ENCODE measurements at regions not wholly inside any gene's neighbourhood (a gene's known extent, or its start where the extent isn't known, plus 50 kb on each side); places are given as distances from the start of the nearest gene placed in this dataset.

DNA sequence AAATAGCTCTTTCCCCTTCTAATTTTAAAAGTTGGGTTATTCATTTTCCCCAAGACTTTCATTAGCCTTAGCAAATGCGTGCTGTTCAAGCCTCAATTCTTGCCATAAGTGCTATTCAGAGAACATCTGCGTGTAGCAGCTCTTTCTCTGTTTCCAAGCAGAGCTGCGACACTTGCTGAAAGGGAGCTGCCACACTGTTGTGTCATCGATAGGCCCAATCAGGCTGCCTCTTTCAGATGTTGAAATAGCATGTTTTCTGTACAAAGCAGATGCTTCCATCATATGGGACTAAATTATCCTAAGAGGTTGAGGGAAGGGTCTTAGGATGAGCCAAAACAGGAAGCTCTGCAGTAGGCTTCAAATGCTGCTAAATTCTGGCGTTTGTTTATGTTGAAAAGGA is 220.9 kb upstream of the CDC14C start:
- FAIRE-seq, result no peak

DNA sequence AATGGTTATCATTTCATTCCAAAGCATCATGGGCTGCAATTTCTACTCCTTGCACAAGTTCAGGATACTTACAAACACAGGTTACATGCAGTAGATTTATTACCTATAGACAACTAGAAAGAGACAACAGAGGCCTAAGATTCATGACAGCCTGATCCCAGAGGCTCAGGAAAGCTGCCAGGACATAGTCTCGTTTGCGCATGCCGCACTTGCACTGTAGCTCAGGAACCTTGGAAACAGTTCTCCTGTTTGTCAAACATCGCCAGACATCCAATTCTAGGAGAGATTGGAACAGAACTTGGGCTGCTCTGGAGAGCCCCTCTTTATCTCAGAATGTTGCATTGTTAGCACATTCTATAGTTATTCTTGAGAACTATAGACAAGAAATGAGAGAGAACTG is 216.2 kb upstream of the CDC14C start:
- no peak for FAIRE-seq

DNA sequence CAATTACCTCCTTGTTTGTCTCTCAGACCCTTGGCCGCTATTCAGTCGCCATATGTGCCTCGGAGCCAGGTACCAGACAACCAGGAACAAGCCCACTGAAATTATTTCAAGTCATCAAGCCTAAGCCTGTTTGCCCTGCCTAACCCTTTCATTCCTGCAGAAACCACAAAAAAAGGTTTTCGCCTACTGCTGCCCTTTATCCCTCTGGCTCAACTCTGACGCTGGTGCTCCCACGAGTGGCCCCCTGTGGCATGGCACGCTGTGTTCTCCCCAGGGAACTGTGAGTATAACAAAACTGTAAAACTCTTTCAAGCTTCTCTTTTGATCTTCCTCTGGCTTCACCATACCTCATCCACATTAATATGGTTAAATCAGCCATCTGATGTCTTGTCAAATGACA is 215.7 kb upstream of the CDC14C start:
- FAIRE-seq, result no peak

DNA sequence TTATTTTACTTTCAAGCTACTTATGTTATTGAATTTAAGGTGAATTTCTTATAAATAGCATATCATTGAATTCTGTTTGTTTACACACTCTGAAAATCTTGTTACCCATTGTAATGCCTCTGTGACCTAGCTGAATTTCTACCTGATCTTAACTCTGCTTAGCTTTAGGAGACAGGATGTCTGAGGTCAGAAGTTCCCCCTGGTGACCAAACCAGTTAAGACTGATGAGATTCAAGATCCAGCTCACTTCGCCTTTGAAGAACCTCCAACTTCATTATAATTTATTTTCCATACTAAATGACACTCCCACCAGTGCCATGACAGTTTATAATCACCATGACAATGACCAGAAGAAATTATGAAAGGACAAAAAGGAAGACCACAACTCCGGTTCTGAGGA is 213.4 kb upstream of the CDC14C start:
- no peak for FAIRE-seq

DNA sequence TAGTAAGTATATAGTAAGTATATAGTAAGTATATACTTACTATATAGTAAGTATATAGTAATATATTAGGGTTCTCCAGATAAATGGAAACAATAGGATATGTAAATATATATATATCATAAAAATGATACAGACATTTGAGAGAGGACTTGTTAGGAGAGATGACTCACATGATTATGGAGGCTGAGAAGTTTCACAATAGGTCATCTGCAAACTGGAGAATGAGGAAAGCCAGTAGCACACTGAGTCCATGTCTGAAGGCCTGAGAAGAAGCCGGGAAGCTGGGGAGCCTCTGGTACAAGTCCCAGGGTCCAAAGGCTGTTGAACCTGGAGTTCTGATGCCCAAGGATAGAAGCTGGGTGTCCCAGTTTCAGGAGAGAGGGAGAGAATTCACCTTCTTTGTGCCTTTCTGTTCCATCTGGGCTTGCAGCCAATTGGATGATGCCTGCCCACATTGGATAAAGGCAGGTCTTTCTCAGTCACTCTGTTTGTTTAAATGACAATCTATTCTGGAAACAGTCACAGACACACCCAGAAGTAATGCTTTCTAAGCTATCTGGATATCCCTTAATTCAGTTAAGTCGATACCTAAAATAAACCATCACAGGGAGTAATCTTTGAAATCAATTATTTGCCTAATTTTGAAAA is 205.5 kb upstream of the CDC14C start:
- FAIRE-seq, result peak; percentile 97

DNA sequence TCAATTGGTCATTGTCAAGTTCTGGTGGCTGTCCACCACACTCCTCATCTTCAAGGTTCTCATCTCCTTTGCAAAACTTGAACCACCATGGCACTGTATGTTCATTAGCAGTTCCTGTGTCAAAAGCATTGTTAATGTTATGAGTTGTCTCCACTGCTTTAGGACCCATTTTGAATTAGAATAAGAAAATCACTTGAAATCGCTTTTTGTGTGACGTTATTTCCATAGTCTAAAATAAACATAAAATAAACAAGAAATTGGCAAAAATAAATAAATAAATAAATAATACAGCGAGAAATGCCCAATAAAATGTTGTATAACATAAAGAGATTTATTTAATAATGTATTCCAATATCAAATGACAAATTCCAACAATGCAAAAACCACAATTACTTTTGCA is 195.5 kb upstream of the CDC14C start:
- no peak for FAIRE-seq

DNA sequence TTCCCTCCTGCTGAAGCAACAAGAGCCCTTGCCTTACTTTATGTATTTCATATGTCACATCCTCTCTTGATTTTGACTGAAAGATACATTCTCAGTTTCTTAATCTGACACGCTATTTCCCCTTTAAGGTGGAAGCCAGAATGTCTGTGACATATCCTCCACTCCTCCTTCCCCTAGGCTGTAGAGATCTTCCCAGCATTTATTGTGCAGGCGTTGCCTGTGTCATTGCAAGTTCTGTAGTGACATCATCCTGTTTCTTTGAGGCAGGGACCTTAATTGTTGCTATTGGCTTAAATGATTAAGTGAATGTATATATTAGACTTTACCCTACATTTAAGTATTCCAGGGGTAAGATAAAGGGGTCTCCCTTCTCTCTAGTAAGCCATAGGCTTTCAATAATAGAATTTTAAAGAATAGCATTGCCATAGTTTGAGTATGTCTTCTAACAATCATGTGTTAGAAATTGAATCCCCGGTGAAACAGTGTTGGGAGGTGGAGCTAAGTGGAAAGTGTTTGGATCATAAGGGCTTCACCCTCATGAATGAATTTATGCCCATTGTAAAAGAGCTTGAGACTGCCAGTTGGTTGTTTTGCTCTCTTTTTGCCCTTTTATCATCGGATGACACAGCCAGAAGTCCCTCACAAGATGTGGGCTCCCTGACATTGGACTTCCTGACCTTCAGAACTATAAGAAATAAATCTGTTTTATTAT is 189.5 kb upstream of the CDC14C start:
- FAIRE-seq, result no peak

DNA sequence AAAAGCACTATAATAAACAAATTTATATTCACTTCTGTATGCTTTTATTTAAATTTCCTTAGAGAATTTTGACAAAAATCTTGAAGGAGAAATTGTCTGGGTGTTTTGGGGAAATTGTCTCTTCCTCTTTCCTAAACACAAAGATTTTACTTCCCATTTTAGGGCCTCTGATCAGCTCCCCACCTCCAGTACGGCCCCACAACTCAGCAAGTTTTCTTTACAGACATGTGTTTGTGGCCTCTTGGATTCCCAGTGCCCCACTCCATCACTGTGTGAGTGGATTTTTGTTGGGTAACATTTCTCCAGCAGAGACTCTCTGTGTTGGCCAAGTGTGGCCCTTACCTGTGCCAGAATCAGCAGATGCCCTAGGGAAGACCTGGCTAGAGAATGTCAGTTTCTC is 182.8 kb upstream of the CDC14C start:
- no peak for FAIRE-seq

DNA sequence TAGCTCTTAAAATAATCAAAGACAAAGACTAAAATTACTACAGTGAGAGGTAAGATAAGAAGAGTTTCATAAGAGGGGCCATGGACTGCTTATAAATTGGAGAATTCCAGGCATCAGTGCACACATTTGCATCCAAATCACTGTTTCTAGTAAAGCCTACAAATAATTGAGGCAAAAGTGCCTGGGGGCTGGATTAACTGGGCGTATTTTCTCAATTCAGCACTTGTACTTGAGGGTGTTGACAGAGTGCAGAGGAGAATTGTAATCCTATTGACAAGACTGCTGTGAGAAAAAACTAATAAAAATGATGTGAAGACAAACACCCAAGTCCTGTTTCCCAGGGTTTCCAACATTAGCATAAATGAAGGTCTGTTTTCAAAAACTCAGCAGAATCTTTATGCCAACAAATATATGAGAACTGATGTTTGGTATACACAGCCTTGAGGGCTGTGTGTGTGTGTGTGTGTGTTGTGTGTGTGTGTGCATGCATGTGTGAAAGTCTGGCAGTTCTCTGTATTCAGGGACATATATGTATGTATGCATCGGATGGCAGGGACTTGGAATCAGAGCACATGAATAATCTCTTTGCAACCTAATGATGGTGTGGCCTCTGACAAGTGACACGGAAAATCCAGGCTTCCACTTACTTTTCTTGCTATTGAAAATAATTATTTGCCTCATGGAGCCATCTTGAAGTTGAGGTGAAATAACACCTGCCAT is 182.1 kb upstream of the CDC14C start:
- no peak for FAIRE-seq

DNA sequence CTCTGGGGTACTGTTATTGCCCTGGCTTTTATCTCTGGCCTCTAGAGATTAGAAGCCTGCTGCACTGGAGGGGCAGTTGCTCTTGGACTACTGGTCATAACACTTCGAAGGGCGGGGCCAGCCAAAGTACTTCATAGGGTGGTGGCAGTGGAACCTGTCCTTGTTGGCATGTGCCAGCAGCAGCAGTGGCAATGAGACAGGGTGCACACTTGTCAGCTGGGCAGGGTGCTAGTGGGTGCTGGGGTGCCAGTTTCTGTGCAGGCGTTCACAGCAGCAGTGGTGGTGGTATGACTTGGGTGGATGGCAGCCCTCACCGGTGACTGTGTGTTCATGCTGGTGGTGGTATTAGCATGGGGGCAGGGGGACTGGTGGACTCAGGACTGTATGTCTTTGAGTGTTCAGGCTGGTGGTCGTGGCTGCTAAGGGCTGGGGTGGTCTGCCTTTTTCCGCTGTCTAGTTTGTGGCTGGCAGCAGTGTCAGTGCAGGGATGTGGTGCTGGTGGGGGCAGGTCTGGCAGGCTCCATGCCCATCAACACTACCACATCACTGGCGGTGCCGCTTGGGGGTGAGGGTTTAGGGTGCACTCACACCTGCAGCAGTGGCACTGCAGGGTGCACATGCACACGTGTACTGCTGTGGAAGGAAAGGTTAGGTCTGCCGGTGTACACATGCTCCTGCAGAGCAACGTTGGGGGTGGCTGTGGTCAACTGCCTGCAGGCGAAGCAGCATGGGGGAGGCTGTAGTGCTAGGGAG is 176.1 kb upstream of the CDC14C start:
- FAIRE-seq, result no peak

DNA sequence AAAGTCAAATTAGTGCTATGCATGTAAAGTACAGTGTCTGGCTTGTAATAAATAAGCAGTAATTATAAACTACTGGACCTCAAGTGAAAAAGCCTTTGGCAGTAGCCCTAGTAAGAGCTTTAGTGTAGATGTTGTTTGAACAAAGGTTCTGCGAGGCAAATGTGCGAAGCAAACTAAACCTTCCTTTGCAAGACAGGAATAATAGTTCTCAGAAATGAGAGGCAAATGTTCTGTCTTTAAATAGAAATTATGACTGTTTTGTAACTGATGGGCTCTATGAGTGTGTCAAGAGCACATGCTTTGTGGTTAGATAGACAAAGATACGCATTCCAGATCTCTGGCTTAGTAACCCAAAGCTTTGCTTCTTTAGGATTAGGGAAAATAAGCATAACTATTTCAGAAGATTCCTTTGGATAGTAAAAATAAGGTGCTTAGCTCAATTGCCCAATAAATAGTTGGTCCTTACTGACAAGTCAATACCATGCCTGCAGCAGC is 169.2 kb upstream of the CDC14C start:
- FAIRE-seq, result no peak

DNA sequence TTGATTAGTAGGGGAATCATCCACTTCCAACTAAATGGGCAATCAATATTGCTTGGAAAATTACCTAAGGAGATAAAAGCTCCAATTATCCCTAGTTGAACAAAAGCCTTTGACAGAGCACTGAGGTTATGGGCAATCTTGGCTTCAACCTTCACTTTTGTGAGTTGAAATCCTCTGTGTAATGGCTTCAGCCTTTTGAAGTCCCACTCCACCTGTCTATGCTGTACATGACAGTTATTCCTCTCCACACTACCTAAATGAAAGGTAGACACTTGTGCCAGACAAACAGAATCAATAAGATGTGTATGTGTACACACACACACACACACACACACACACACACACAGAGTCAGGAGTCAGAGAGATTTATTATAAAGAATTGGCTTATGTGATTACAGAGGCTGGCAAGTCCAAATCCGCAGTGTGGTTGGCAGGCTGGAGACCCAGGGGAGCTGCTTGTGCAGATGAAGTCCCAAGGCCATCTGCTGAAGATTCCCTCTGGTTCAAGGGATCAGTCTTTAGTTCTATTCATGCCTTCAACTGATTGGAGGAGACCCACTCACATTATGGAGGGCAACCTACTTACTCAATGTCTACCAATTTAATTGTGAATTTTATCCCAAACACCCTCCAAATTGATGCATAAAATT is 164.8 kb upstream of the CDC14C start:
- no peak for FAIRE-seq

DNA sequence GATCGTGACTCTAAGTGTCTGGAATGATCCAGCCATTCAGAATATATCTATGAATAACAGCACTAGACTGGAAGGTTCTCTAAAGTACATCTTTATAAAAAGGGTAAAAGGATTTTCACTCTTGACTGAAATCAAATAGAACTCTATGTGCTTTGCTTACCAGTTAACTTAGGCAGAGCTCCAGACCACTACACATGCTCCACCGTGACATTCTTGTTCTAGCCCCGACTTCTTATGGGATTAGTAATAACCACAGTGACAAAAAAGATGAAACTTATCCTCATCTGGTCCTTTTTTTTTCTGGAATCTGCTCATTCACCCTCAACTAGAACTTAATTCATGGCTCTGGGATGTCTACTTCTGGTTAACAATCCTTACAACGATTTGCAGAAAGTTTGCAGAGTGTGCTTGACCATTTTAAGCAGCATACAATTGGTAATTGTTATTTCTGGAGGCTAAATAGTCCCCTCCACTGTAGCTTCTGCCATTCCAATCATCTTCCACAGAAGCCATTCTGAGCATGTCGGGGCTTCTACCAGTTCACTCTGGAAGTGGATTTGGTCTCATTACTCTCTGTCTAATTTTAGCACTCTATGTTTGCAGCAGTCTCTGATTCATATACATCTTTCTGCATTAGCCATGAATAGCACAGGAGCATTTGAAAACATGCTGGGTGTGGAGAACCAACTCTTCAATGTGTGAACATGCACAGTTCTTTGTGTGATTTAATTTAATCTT is 163.7 kb upstream of the CDC14C start:
- no peak for FAIRE-seq

DNA sequence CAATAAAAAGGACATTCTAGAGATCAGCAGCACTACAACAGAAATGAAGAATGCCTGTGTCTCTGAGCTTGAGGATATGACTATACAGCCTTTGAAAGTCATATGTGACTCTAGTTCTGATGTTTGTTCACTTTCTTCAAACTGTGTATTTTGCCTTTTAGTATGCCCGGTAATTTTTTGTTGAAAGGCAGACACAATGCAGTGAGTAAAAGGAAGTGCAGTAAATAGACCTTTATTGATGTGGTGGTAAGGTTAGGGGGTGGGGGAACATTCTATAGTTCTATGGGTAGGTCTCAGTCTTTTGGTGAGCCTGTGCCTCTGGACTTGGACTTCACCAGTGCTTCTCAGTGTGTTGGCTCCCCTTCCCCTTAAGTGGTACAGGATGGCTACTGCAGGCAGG is 143.5 kb upstream of the CDC14C start:
- no peak for FAIRE-seq

DNA sequence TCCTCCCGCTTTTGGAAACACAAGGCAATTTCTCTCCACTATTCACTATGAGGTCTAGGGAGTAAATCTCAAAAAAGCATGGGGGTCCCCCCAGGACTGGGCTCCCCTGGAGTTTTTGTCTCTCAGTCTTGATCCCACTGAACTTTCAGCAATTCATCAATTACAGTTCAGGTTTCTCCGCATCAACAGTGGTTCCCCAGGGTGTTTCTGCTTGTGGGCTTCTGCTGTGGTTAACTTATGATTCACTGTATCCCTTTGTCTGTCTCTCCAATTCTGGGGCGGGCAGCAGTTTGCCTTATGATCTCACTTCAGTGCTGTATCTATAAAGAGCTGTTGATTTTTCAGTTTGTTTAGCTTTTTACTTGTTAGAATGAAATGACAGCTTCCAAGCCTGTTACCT is 142.6 kb upstream of the CDC14C start:
- no peak for FAIRE-seq

DNA sequence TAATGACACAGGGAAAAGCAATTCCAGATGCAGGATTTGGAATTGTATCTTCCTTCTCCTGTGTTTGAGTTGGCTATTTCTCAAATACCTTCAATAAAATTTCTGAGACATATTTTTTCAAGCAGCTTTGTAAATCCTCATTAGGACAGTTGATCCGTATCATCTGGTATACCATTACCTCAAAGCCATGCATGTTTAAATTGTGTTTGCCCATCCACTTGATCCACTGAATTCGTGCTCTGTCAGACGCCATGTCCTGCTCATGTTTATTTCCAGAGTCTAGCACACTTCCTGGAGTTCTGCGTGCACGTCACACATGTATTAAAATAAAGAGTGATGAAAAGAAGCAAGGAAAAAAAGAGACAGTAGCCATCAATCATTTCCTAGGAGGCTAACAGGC is 141.8 kb upstream of the CDC14C start:
- no peak for FAIRE-seq

DNA sequence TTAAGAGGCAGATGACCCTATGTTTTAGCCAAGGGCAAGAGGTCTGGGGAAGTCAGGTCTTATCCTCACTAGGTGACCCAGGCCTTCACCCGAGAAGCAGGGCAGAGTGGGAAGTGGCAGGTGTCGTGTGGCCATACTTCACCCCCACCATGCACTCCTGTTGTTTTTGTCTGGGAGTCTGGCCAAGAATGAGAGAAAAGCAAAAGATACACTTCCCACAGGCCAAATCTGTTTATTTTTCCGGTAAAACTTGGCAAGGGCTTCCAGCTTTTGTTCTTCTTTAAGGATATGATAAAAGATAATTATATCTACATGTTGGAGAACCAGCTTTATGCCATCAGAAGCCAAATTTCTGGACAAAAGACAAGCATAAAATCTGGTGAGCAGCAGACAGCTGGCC is 137.4 kb upstream of the CDC14C start:
- FAIRE-seq, result no peak

DNA sequence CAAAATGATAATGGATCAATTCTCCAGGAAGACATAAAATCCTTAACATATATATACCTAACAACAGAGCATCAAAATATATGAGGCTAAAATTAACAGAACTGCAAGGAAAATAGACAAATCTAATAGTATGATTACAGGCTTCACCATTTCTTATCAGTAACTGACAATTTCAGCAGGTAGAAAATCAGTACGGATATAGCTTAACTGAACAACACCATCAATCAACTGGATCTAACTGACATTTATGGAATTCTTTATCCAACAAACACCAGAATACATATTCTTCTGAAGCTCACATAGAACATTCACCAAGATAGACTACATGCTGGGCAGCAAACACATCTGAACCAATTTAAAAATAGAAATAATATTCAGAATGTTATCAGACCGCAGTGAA is 121.1 kb upstream of the CDC14C start:
- FAIRE-seq, result no peak

DNA sequence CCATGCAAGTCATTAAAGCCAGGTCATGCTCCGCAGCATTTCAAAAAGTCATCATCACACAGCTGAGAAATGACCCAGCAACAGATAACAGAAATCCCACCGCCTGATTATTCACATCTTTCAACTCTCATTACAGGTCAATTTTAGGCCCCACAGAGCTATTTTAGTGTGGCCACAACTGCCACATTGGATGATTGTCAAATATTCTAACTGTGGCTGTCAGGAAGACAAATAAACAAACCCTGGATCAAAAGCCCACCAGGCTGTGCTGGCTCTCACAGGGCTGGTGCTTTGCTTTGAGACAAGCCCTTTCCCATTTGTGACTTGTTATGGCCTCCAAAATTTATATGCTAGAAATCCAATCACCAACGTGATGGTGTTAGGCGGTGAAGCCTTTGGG is 117.6 kb upstream of the CDC14C start:
- FAIRE-seq, result no peak

DNA sequence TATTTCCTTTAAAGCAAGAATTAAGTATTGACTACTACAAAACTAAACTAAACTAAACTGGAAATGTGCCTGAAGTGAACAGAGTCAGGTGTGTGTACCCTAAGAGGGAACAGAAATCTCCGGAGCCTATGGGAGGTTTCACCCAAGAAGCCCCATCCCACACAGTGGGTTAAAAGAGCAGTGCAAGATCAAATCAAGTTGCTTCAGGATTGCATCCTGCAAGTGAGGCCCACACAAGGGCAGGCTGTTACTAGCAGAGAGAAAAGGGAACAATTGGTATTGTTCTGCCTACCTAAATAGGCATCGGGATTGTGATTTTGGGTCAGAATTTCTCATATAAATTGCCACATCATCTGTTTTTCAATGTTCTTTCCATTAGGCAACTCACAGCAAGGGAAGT is 113.3 kb upstream of the CDC14C start:
- FAIRE-seq, result no peak

DNA sequence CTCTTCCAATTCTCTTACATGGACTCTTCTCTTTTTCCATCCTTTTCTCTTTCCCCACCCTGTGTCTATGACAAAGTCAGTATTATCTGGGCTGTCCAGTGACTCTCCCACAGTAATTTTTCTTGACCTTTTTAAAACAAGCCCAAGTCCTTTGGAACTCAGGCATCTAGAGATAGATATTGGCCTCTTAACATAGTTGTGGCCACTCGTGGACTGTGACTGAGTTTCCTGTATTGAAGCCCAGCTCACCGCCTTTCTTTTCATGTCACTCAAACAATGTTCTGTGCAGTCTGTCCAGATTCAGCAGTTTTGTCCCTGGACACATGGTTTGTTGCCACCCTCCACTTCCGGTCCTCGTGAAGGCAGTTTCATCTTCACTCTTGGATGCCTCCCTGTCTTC is 110.9 kb upstream of the CDC14C start:
- FAIRE-seq, result no peak

DNA sequence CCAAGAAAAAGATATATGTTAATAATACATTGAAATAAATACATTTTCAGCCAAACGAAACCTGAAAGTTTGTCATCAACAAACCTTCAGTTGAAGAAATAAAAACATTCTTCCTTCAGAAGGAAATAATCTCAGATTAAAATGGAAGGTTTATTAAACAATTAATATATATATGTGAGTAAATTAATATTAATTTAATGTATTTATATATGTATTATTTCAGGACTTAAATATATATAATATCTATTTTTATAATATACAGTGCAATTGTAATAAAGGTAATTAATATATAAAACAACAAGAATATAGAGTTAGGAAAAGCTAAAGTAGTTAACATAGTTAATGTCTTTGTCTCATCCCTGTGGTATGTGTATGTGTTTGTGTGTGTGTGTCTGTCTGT is 102.2 kb upstream of the CDC14C start:
- FAIRE-seq, result peak; percentile 59
